ENCODE measurements at regions not wholly inside any gene's neighbourhood (a gene's known extent, or its start where the extent isn't known, plus 50 kb on each side); places are given as distances from the start of the nearest gene placed in this dataset.

- POLR2A ChIA-PET: no interaction called here
- Histone ChIP-seq H3K27ac (ENCODE audit: low read depth, low read length) (no peak overlapping the region), H3K4me1 (ENCODE audit: control insufficient read depth in 2 of 2, insufficient read depth in 2 of 2, low read length in 2 of 2) (no peaks in the 10 kb centered on the region), H3K27me3 (ENCODE audit: control insufficient read depth in 2 of 2, insufficient read depth in 2 of 2, low read length in 2 of 2) (no peaks in the 10 kb centered on the region), H3K4me3 (ENCODE audit: low read length) (no peak overlapping the region), H3K36me3 (ENCODE audit: control insufficient read depth in 2 of 3, insufficient read depth in 3 of 3, low read length in 3 of 3) (no peaks in the 10 kb centered on the region), H3K9me3 (ENCODE audit: control insufficient read depth in 2 of 3, low read length in 3 of 3) (no peaks in the 10 kb centered on the region)
- Mint-ChIP-seq H3K36me3 (no peaks in the 10 kb centered on the region), H3K9me3 (peaks cover 0 to 4% (median 0%) of the 10 kb centered on the region in 11 donors), H3K4me3 (no peak overlapping the region), H3K27me3 (peaks cover 0 to 22% (median 21%) of the 10 kb centered on the region in 5 donors), H3K27ac (no peak overlapping the region), H3K4me1 (no peaks in the 10 kb centered on the region)
- CTCF ChIA-PET: no interaction called here
- ATAC-seq (no peak), DNase-seq (no peak)
- intact Hi-C loops (cut with micrococcal nuclease): no loop called here
These were observed 150.4 kb upstream of the GAREM1 start for GRCh38 chr18:32621034-32621433.

- peaks cover 0 to 31% (median 27%) of the 10 kb centered on the region in 5 donors for H3K27me3 Mint-ChIP-seq
- H3K4me1 Mint-ChIP-seq: no peaks in the 10 kb centered on the region
- no peaks in the 10 kb centered on the region for H3K36me3 ChIP-seq (ENCODE audit: control insufficient read depth in 2 of 3, insufficient read depth in 3 of 3, low read length in 3 of 3)
- H3K27ac Mint-ChIP-seq: no peak overlapping the region
- ATAC-seq (no peak), DNase-seq (no peak)
- H3K9me3 ChIP-seq (ENCODE audit: control insufficient read depth in 2 of 3, low read length in 3 of 3): no peaks in the 10 kb centered on the region
- ChIA-PET POLR2A (no interaction called here), CTCF (no interaction called here)
- H3K27me3 ChIP-seq (ENCODE audit: control insufficient read depth in 2 of 2, insufficient read depth in 2 of 2, low read length in 2 of 2): no peaks in the 10 kb centered on the region
- no peak overlapping the region for H3K4me3 ChIP-seq (ENCODE audit: low read length)
- H3K27ac ChIP-seq (ENCODE audit: low read depth, low read length): no peak overlapping the region
- no peaks in the 10 kb centered on the region for H3K36me3 Mint-ChIP-seq
- no peaks in the 10 kb centered on the region for H3K4me1 ChIP-seq (ENCODE audit: control insufficient read depth in 2 of 2, insufficient read depth in 2 of 2, low read length in 2 of 2)
- peaks cover 0 to 4% (median 0%) of the 10 kb centered on the region in 11 donors for H3K9me3 Mint-ChIP-seq
- intact Hi-C loops (cut with micrococcal nuclease): no loop called here
- H3K4me3 Mint-ChIP-seq: no peak overlapping the region
These were observed 147.9 kb upstream of the GAREM1 start for GRCh38 chr18:32618546-32618945.

GRCh38 chr18:32613821-32614220, 143.1 kb upstream of the GAREM1 start:
- H3K9me3 ChIP-seq (ENCODE audit: control insufficient read depth in 2 of 3, low read length in 3 of 3): no peaks in the 10 kb centered on the region
- DNase-seq (no peak), ATAC-seq (no peak)
- H3K4me1 Mint-ChIP-seq: no peaks in the 10 kb centered on the region
- H3K36me3 Mint-ChIP-seq: no peaks in the 10 kb centered on the region
- CTCF ChIA-PET: no interaction called here
- intact Hi-C loops (cut with micrococcal nuclease): no loop called here
- H3K27me3 Mint-ChIP-seq: peaks cover 0 to 31% (median 21%) of the 10 kb centered on the region in 5 donors
- H3K4me3 Mint-ChIP-seq: no peak overlapping the region
- H3K36me3 ChIP-seq (ENCODE audit: control insufficient read depth in 2 of 3, insufficient read depth in 3 of 3, low read length in 3 of 3): no peaks in the 10 kb centered on the region
- no peak overlapping the region for H3K27ac ChIP-seq (ENCODE audit: low read depth, low read length)
- H3K27ac Mint-ChIP-seq: no peak overlapping the region
- no peaks in the 10 kb centered on the region for H3K4me1 ChIP-seq (ENCODE audit: control insufficient read depth in 2 of 2, insufficient read depth in 2 of 2, low read length in 2 of 2)
- POLR2A ChIA-PET: no interaction called here
- no peak overlapping the region for H3K4me3 ChIP-seq (ENCODE audit: low read length)
- no peaks in the 10 kb centered on the region for H3K27me3 ChIP-seq (ENCODE audit: control insufficient read depth in 2 of 2, insufficient read depth in 2 of 2, low read length in 2 of 2)
- H3K9me3 Mint-ChIP-seq: no peaks in the 10 kb centered on the region

- no peaks in the 10 kb centered on the region for H3K4me1 ChIP-seq (ENCODE audit: control insufficient read depth in 2 of 2, insufficient read depth in 2 of 2, low read length in 2 of 2)
- intact Hi-C loops (cut with micrococcal nuclease): no loop called here
- ChIA-PET POLR2A (no interaction called here), CTCF (no interaction called here)
- Mint-ChIP-seq H3K4me3 (no peak overlapping the region), H3K36me3 (no peaks in the 10 kb centered on the region), H3K9me3 (peaks cover 0 to 2% (median 0%) of the 10 kb centered on the region in 11 donors), H3K27ac (no peak overlapping the region), H3K4me1 (no peaks in the 10 kb centered on the region), H3K27me3 (peaks cover 0 to 40% (median 30%) of the 10 kb centered on the region in 5 donors)
- DNase-seq (no peak), ATAC-seq (no peak)
- no peaks in the 10 kb centered on the region for H3K36me3 ChIP-seq (ENCODE audit: control insufficient read depth in 2 of 3, insufficient read depth in 3 of 3, low read length in 3 of 3)
- H3K27ac ChIP-seq (ENCODE audit: low read depth, low read length): no peak overlapping the region
- no peaks in the 10 kb centered on the region for H3K27me3 ChIP-seq (ENCODE audit: control insufficient read depth in 2 of 2, insufficient read depth in 2 of 2, low read length in 2 of 2)
- no peak overlapping the region for H3K4me3 ChIP-seq (ENCODE audit: low read length)
- H3K9me3 ChIP-seq (ENCODE audit: control insufficient read depth in 2 of 3, low read length in 3 of 3): no peaks in the 10 kb centered on the region
These were observed 142.0 kb upstream of the GAREM1 start for GRCh38 chr18:32612651-32613050.

GRCh38 chr18:32610176-32610575, 139.5 kb upstream of the GAREM1 start:
- ATAC-seq: no peak
- CTCF ChIA-PET: no interaction called here
- DNase-seq: no peak
- POLR2A ChIA-PET: no interaction called here
- no peak overlapping the region for H3K27ac Mint-ChIP-seq
- no peak overlapping the region for H3K4me3 Mint-ChIP-seq
- H3K4me1 ChIP-seq (ENCODE audit: control insufficient read depth in 2 of 2, insufficient read depth in 2 of 2, low read length in 2 of 2): no peaks in the 10 kb centered on the region
- no peaks in the 10 kb centered on the region for H3K4me1 Mint-ChIP-seq
- peaks cover 0 to 2% (median 0%) of the 10 kb centered on the region in 11 donors for H3K9me3 Mint-ChIP-seq
- no peaks in the 10 kb centered on the region for H3K27me3 ChIP-seq (ENCODE audit: control insufficient read depth in 2 of 2, insufficient read depth in 2 of 2, low read length in 2 of 2)
- H3K36me3 ChIP-seq (ENCODE audit: control insufficient read depth in 2 of 3, insufficient read depth in 3 of 3, low read length in 3 of 3): no peaks in the 10 kb centered on the region
- H3K27me3 Mint-ChIP-seq: peaks cover 2 to 38% (median 24%) of the 10 kb centered on the region in 5 donors
- no peak overlapping the region for H3K27ac ChIP-seq (ENCODE audit: low read depth, low read length)
- intact Hi-C loops (cut with micrococcal nuclease): no loop called here
- no peak overlapping the region for H3K4me3 ChIP-seq (ENCODE audit: low read length)
- no peaks in the 10 kb centered on the region for H3K9me3 ChIP-seq (ENCODE audit: control insufficient read depth in 2 of 3, low read length in 3 of 3)
- H3K36me3 Mint-ChIP-seq: no peaks in the 10 kb centered on the region

GRCh38 chr18:32607816-32608215, 137.1 kb upstream of the GAREM1 start:
- ATAC-seq (no peak), DNase-seq (no peak)
- no peaks in the 10 kb centered on the region for H3K4me1 Mint-ChIP-seq
- peaks cover 0 to 6% (median 0%) of the 10 kb centered on the region in 11 donors for H3K9me3 Mint-ChIP-seq
- intact Hi-C loops (cut with micrococcal nuclease): no loop called here
- POLR2A ChIA-PET: no interaction called here
- no peaks in the 10 kb centered on the region for H3K36me3 Mint-ChIP-seq
- Histone ChIP-seq H3K4me3 (ENCODE audit: low read length) (no peak overlapping the region), H3K27me3 (ENCODE audit: control insufficient read depth in 2 of 2, insufficient read depth in 2 of 2, low read length in 2 of 2) (no peaks in the 10 kb centered on the region), H3K9me3 (ENCODE audit: control insufficient read depth in 2 of 3, low read length in 3 of 3) (no peaks in the 10 kb centered on the region), H3K4me1 (ENCODE audit: control insufficient read depth in 2 of 2, insufficient read depth in 2 of 2, low read length in 2 of 2) (no peaks in the 10 kb centered on the region), H3K27ac (ENCODE audit: low read depth, low read length) (no peak overlapping the region), H3K36me3 (ENCODE audit: control insufficient read depth in 2 of 3, insufficient read depth in 3 of 3, low read length in 3 of 3) (no peaks in the 10 kb centered on the region)
- CTCF ChIA-PET: no interaction called here
- no peak overlapping the region for H3K27ac Mint-ChIP-seq
- no peak overlapping the region for H3K4me3 Mint-ChIP-seq
- peaks cover 2 to 26% (median 20%) of the 10 kb centered on the region in 5 donors for H3K27me3 Mint-ChIP-seq

GRCh38 chr18:32598144-32598543, 127.5 kb upstream of the GAREM1 start:
- DNase-seq (no peak), ATAC-seq (no peak)
- H3K27me3 ChIP-seq (ENCODE audit: control insufficient read depth in 2 of 2, insufficient read depth in 2 of 2, low read length in 2 of 2): no peaks in the 10 kb centered on the region
- intact Hi-C loops (cut with micrococcal nuclease): no loop called here
- no peak overlapping the region for H3K27ac ChIP-seq (ENCODE audit: low read depth, low read length)
- H3K4me3 ChIP-seq (ENCODE audit: low read length): no peak overlapping the region
- H3K27me3 Mint-ChIP-seq: peaks cover 0 to 11% (median under 1%) of the 10 kb centered on the region in 5 donors
- H3K36me3 Mint-ChIP-seq: no peaks in the 10 kb centered on the region
- ChIA-PET POLR2A (no interaction called here), CTCF (no interaction called here)
- no peaks in the 10 kb centered on the region for H3K4me1 ChIP-seq (ENCODE audit: control insufficient read depth in 2 of 2, insufficient read depth in 2 of 2, low read length in 2 of 2)
- H3K27ac Mint-ChIP-seq: no peak overlapping the region
- no peaks in the 10 kb centered on the region for H3K36me3 ChIP-seq (ENCODE audit: control insufficient read depth in 2 of 3, insufficient read depth in 3 of 3, low read length in 3 of 3)
- no peaks in the 10 kb centered on the region for H3K4me1 Mint-ChIP-seq
- no peaks in the 10 kb centered on the region for H3K9me3 ChIP-seq (ENCODE audit: control insufficient read depth in 2 of 3, low read length in 3 of 3)
- H3K4me3 Mint-ChIP-seq: no peak overlapping the region
- H3K9me3 Mint-ChIP-seq: peaks cover 0 to 30% (median 6%) of the 10 kb centered on the region in 11 donors

Data from naive thymus-derived CD4-positive, alpha-beta T cell (primary cell).